CD4-positive, alpha-beta T cell treated with Interferon gamma for 1 hour (primary cell): ENCODE measurements at regions not wholly inside any gene's neighbourhood (a gene's known extent, or its start where the extent isn't known, plus 50 kb on each side); places are given as distances from the start of the nearest gene placed in this dataset.
"Not testable (repeated sequence)": the region's sequence is repeated elsewhere in the genome, so short reads cannot be mapped to it uniquely, and the experiment has no call there.

Experiments used
- DNase-seq: peaks from one replicate; pipeline ENCODE4 v3.0.0-alpha.2; 2020

- no peak for DNase-seq
Observed at GRCh38 chr6:115540077-115540869, 520.4 kb downstream of the FRK start.

DNA sequence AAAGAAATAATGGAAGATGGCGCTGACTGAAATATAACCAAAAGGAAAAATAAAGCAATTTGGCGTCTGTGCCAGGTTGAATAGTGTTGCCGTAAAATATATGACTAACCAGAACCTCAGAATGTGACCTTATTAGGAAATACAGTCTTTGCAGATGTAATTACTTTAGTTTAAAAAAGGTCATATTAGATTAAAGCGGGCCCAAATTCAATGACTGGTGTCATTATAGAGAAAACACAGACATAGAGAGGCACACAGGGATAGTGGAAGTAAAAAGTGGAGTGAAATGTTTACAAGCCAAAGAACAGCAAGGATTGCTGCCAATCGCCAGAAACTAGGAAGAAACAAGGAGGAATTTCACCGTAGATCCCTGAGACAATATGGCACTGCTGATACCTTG lies 521.2 kb downstream of the FRK start:
- no peak for DNase-seq

DNA sequence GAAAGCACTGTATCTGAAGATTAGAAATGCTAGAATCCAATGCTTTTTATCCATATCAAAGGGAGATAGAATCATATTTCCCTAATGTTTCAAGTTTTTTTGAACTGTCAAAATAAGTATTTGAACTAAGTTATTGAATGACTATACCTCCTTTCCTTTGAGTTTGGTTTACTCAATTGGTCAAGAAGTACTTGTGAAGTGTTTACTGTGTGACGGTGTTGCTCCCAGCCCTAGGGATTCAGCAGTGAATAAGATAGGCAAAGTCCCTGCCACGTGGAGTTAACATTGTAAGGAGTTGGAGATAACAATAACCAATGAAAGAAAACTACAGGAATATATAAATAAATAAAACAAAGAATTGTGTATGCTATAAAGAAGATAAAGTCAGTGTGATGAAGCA lies 535.9 kb downstream of the FRK start:
- DNase-seq: no peak

GRCh38 chr6:115521747-115522146 lies 538.9 kb downstream of the FRK start:
- DNase-seq: not testable (repeated sequence)

- DNase-seq: no peak
Observed at GRCh38 chr6:115514656-115515055, 546.0 kb downstream of the FRK start.

DNA sequence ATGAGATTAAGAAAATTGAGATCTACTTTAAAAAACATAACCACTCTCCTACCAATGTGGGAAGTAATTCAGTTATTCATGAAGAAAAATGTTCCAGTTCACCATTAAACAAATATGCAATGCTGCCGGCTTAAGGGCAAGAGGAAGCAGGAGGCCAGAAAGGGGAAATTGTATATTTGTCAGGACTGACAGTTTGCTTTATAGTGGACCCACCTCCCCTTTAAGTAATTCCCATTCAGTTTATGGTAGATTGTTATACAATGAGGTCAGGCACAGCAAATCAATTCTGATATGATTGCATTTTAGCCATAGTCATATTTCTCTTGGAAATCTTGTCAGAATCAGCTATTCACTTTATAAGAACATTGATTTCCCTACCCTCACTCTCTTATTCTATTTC lies 547.8 kb downstream of the FRK start:
- no peak for DNase-seq

- no peak for DNase-seq
Observed at GRCh38 chr6:115511771-115512170, 548.9 kb downstream of the FRK start.

DNA sequence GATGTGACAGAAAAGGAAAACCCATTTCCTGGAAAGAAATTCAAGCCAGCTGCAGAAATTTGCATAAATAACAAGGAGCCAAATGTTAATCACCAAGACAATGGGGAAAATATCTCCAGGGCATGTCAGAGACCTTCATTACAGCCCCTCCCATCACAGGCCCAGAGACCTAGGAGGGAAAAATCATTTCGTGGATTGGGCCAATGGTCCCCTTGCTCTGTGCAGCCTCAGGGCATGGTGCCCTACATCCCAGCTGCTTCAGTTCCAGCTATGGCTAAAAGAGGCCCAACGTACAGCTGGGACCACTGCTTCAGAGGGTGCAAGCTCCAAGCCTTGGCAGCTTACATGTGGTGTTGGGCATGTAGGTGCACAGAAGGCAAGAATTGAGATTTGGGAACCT lies 558.3 kb downstream of the FRK start:
- not testable (repeated sequence) for DNase-seq

DNA sequence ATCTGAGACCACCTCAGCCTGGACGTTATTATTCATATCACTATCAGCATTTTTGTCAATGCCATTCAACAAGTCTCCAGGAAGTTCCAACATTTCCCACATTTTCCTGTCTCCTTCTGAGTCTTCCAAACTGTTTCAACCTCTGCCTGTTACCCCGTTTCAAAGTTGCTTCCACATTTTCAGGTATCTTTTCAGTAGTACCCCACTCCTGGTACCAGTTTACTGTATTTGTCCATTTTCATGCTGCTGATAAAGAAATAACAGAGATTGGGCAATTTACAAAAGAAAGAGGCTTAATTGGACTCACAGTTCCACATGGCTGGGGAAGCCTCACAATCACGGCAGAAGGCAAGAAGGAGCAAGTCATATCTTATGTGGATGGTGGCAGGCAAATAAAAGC lies 565.5 kb downstream of the FRK start:
- DNase-seq: no peak

DNA sequence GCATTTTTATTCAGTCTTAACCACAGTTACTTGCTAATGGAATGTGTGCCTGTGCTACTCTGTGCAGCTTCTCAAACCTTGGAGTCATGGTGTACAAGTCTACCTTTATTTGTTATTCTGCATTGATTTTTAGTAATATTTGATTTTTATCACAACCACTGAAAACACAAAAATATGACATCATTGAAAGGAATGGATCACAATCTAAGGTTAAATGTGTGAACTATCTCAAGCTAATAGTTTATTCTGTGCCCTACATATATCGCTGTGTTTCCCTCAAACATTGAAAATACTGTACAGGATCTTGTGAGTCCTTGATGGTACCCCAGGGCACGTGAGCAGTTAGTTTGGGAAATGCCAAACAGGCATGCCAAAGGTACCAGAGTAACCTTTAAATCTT lies 573.4 kb downstream of the FRK start:
- DNase-seq: no peak

DNA sequence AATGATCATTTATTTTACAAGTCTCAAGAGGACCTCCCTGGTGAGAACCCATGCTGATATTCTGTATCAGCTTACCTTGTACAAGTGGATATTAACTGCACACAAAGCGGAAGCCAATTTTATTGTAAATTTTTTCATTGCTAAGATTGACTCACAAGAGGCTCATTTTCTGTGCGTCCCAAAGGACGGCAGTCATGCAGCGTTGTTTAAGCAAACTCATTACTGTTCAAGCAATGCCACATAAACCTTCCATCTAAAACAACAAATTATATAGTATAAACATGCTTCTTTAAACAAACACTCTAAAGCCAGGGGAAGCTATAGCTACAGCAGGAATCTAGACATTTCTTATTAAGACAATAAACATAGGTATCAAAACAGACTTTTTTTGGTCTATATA lies 575.3 kb downstream of the FRK start:
- DNase-seq: no peak

DNA sequence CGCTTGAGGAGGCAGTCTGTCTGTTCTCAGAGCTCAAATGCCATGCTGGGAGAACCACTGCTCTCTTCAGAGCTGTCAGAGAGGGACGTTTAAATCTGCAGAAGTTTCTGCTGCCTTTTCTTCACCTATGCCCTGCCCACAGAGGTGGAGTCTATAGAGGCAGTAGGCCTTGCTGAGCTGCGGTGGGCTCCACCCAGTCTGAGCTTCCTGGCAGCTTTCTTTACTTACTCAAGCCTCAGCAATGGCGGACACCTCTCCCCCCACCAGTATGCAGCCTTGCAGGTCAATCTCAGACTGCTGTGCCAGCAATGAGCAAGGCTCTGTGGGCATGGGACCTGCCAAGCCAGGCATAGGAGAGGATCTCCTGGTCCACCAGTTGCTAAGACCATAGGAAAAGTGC lies 580.1 kb downstream of the FRK start:
- not testable (repeated sequence) for DNase-seq

DNA sequence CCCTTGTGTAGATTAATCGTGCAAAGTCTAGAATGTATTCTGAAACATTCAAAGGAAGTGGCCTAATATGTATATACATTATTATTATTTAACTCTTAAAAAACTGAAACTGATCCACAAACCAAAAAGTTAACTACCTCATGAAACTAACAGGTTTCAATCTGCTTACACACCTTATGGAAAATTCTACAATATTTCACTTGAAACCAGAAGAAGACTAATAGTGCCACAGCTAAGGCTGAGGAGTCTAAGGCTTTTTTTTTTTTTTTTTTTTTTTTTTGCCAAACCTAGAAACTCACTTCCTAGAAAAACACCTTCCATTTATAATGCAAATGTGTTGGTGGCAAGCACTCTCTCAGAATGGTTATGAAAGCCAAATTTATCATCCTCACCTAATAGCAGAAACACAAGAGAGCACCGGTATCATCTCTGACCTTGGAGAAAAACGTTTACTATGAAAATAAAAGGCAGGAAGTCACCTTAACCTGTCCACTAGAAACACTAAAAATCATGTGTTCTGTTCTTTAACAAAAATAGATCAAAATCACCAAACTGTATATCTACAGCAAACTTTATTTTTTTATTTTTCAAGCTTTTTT lies 586.1 kb downstream of the FRK start:
- DNase-seq: no peak

DNA sequence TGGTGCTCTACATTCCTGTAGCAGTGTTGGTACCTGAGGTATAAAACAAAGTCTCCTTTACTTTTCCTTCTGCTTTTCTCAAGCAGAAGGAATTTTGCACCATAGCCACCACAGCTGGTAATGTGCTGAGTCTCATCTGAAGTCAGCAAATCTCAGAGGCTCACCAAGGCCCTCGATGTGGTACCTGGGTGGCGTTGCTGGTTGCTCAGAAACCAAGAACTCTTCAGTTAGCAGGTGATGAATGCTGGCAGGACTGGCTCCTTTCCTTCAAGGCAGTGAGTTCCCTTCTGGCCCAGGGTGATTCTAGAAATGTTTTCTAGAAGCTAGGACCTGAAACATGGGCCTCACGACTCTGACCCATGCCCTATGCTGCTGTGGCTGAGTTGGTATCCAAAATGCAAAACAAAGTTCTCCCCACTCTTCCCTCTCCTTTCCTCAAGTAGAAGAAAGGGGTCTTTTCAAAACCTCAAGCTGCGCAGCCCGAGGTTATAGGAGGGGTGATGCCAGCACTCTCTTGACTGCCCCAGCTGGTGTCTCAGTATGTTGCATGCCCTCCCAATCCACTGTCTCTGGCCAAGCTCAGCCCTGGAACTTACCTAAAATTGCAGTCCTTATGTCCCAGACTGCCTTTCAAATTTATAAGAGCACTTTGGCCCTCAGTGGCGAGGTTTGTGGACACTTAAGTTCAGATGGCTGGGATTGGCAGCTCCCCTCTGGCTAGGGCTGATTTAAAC lies 592.3 kb downstream of the FRK start:
- DNase-seq: no peak

GRCh38 chr6:115467726-115468125 lies 593.0 kb downstream of the FRK start:
- DNase-seq: no peak

- no peak for DNase-seq
Observed at GRCh38 chr6:115460913-115461312, 599.8 kb downstream of the FRK start.

DNA sequence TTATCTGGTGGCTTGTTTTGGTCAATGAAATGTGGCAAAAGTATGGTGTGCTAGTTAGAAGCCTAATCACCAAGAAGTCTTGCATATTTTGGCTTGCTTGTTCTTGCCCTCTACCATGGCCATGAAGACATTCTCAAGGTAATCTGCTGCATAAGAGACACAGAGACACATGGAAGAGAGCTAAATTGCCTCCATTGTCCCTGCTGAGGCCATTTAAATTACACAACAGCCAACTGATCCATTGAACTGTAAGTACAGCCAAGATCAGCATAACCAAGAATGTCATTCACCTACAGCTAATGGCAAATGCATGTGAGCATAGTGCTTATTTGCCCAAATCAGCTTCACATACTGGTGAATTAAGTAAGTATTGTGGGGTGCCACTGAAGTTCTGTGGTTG lies 603.8 kb downstream of the FRK start:
- no peak for DNase-seq

DNA sequence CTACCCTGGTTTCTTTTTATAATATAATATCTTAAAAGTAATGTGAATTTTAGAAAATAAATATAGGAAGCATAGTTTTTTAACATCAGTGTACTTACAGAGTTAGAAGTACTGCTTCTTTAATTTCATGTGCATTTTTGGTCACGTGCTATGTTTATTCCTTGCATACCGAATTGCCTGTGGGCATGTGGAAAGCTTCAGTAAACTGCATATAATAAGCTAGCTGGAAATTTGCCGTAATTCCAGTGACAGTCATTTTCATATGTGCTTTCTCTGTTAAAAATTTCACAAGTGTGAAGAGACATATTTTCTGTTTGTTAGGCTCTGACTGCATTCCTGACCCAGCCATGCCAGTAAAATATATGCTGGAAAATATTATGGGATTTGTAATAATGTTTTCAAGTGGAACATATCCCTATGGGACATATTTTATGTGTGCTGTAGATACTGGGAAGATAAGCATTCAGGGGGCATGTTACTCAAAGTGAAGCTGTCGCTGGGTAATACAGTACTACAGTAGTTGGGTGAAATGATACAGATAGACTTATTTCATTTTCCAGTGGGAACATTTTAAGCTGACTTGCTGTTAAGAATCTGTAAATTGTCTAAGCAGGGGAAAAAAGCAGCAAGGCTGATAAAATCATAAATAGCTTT lies 616.7 kb downstream of the FRK start:
- no peak for DNase-seq

DNA sequence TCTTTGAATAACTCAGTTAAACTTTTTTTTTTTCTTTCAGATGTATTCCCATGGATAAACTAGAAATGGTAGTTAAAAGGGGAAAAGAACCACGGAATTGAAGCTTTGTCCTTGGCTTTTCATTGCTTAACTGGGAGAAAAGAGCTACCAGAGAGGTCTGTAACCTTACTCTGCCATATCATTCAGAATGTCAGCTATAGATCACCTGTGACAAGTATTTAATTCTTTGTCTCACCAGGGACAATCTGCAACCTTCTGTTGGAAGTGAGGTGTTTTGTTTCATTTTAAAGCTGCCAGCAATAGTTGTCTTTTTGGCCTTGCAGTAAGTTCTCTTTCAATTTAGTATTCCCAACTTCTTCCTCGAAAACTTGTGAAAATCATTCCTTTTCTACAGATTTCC lies 618.4 kb downstream of the FRK start:
- no peak for DNase-seq

- DNase-seq: no peak
Observed at GRCh38 chr6:115441651-115442050, 619.0 kb downstream of the FRK start.

- DNase-seq: no peak
Observed at GRCh38 chr6:115415378-115415777, 645.3 kb downstream of the FRK start.

- not testable (repeated sequence) for DNase-seq
Observed at GRCh38 chr6:115414916-115415315, 645.8 kb downstream of the FRK start.

DNA sequence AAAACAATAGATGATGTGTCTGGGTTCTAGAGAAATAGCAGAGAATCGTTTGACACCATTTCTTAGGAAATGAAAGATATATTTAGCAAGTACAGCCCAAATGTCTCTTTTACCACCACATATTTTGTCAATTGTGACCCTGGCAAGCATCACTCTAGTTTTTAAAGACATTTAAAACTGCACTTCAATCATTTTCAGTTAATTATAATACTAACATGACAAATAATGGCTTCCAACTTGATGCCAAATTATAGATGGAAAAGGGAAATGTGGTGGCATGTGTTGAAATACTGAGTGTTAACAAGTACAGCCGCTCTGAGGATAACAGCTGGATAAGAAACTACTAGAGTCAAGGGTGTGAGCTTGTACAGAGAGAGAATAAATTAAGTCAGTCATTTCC lies 648.9 kb downstream of the FRK start:
- no peak for DNase-seq

DNA sequence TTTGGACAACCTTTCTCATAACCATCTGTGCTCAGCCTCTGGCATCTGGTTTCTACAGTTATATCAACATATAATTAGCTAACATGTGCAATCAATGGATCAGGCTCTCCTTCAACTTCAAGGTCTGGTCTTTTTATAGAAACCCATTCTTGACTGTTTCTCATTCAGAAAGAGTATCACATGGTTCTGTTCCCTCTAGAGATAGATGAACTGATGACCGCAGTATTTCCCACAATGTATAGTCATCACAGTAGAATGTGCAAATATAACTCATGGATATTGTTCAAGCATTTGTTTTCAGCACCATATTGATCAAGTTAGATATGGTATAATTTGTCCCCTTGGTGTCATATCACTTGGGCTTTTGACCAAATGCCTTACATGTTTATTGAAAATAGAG lies 656.2 kb downstream of the FRK start:
- DNase-seq: no peak
